GM12878 (cell line): ENCODE measurements at regions not wholly inside any gene's neighbourhood (a gene's known extent, or its start where the extent isn't known, plus 50 kb on each side); places are given as distances from the start of the nearest gene placed in this dataset.

Experiments
- ATAC-seq: fragments of 200-7000 bp; cut with Tn5 transposase; 3 replicates; pipeline ENCODE4 v1.9.1; 2020; ENCODE audit warnings: mild to moderate bottlenecking, moderate library complexity
- BruUV-seq: library from RNA; stranded (reverse); fragments of 400-500 nt; replicated peaks from 2 replicates; lab custom pipeline; 2021; lab: Mats Ljungman, UMichigan
- CTCF ChIA-PET: fragments of 300-600 bp; sonication (Branson Sonifier 250); formaldehyde crosslinking; extraction: SDS; loops from one replicate; lab custom pipeline; 2021; ENCODE audit warnings: inconsistent platforms; lab: Yijun Ruan, JAX
- POLR2A ChIA-PET: fragments of 350-600 bp; formaldehyde crosslinking; extraction: SDS; loops from one replicate; lab custom pipeline; 2021; ENCODE audit warnings: inconsistent platforms; lab: Charles Lee
- RAD21 ChIA-PET: fragments of 300-600 bp; sonication (Branson Sonifier 250); formaldehyde crosslinking; loops from one replicate; lab custom pipeline; 2023; ENCODE audit warnings: antibody characterized with exemption; ENCODE audit not compliant: unreplicated experiment; lab: Charles Lee
- SMC1A ChIA-PET: fragments of 300-600 bp; sonication (Branson Sonifier 250); formaldehyde crosslinking; loops from one replicate; lab custom pipeline; 2023; ENCODE audit not compliant: unreplicated experiment, uncharacterized antibody; lab: Charles Lee
- DNase-seq: peaks from one replicate; pipeline ENCODE4 v3.0.0-alpha.2; 2011; ENCODE audit warnings: low read depth, low spot score
- FAIRE-seq: peaks from 3 replicates; lab custom pipeline; 2011; peaks lifted over from hg19 to GRCh38; lab: Jason Lieb, UNC
- H2AFZ ChIP-seq: 2 replicates; pipeline ENCODE4 v1.6.0; 2011; ENCODE audit warnings: low read depth, low read length, control low read depth; ENCODE audit not compliant: control insufficient read depth
- H3K27ac ChIP-seq: 2 replicates; pipeline ENCODE4 v1.5.1; 2011; ENCODE audit warnings: control low read depth; ENCODE audit not compliant: control insufficient read depth, insufficient read depth
- H3K27me3 ChIP-seq, 2 experiments: replicated peaks in 1 of 2; 2 replicates each; pipeline versions ENCODE4 v1.6.0 to v1.6.1; 2011; ENCODE audit warnings: low read length in 1 of 2; ENCODE audit not compliant: control insufficient read depth in 2 of 2, insufficient read depth in 2 of 2
- H3K36me3 ChIP-seq, 2 experiments: 2 replicates each; pipeline ENCODE4 v1.5.1; 2011; ENCODE audit warnings: low read length in 1 of 2; ENCODE audit not compliant: control insufficient read depth in 2 of 2, insufficient read depth in 2 of 2
- H3K4me1 ChIP-seq: 2 replicates; pipeline ENCODE4 v1.6.1; 2011; ENCODE audit warnings: mild to moderate bottlenecking, low read length, moderate library complexity, mixed read lengths; ENCODE audit not compliant: control insufficient read depth, insufficient read depth
- H3K4me2 ChIP-seq: 2 replicates; pipeline ENCODE4 v1.6.0; 2011; ENCODE audit warnings: control low read depth; ENCODE audit not compliant: control insufficient read depth, insufficient read depth
- H3K4me3 ChIP-seq: fragments of 200-600 bp; sonication (generic); 2 replicates; pipeline ENCODE4 v1.5.1; 2016
- H3K79me2 ChIP-seq: 2 replicates; pipeline ENCODE4 v1.6.0; 2011; ENCODE audit warnings: low read length; ENCODE audit not compliant: control insufficient read depth, insufficient read depth
- H3K9ac ChIP-seq: 2 replicates; pipeline ENCODE4 v1.8.0; 2011; ENCODE audit warnings: low read length, control low read depth, mixed read lengths; ENCODE audit not compliant: control insufficient read depth, insufficient read depth
- H3K9me3 ChIP-seq: replicated peaks from 3 replicates; pipeline ENCODE4 v1.5.1; 2011; ENCODE audit warnings: mild to moderate bottlenecking, low read length; ENCODE audit not compliant: control insufficient read depth, insufficient read depth
- H4K20me1 ChIP-seq: 2 replicates; pipeline ENCODE4 v1.6.0; 2011; ENCODE audit not compliant: control insufficient read depth, insufficient read depth
- CBFB ChIP-seq: IDR thresholded peaks from 2 replicates; pipeline ENCODE4 v1.6.1; 2016; ENCODE audit warnings: antibody characterized with exemption, low read depth
- CBX5 ChIP-seq: sonication (generic); IDR thresholded peaks from 2 replicates; pipeline ENCODE4 v1.6.1; 2016; ENCODE audit warnings: low read depth, moderate library complexity, mild to moderate bottlenecking, inconsistent platforms
- EGR1 ChIP-seq, 2 experiments: IDR thresholded peaks; 1 replicate in 1 of 2; 2 replicates in 1 of 2; pipeline ENCODE4 v1.6.1; 2011 to 2012; ENCODE audit warnings: low read depth in 2 of 2, low read length in 2 of 2, borderline replicate concordance in 1 of 2, mild to moderate bottlenecking in 1 of 2, moderate library complexity in 1 of 2
- MYC ChIP-seq: IDR thresholded peaks from 2 replicates; pipeline ENCODE4 v1.6.1; 2011; ENCODE audit warnings: mild to moderate bottlenecking, low read length, moderate library complexity, inconsistent platforms; ENCODE audit not compliant: insufficient read depth, insufficient replicate concordance, insufficient read length, severe bottlenecking
- NFIC ChIP-seq: IDR thresholded peaks from 2 replicates; pipeline ENCODE4 v1.6.1; 2012; ENCODE audit warnings: low read depth, mild to moderate bottlenecking, inconsistent platforms, low read length, moderate library complexity
- NFXL1 ChIP-seq: fragments of 450-650 bp; IDR thresholded peaks from 2 replicates; pipeline ENCODE4 v1.6.1; 2017; ENCODE audit warnings: antibody characterized with exemption, mild to moderate bottlenecking, borderline replicate concordance
- PML ChIP-seq: IDR thresholded peaks from 2 replicates; pipeline ENCODE4 v1.6.1; 2012; ENCODE audit warnings: low read length, inconsistent platforms
- RB1 ChIP-seq: fragments of 450-650 bp; formaldehyde crosslinking; IDR thresholded peaks from 2 replicates; pipeline ENCODE4 v1.6.1; 2017; ENCODE audit warnings: mild to moderate bottlenecking, borderline replicate concordance
- SMAD1 ChIP-seq: fragments of 450-650 bp; IDR thresholded peaks from 2 replicates; pipeline ENCODE4 v1.6.1; 2018; ENCODE audit warnings: mild to moderate bottlenecking, low read depth; ENCODE audit not compliant: partially characterized antibody
- SMAD5 ChIP-seq: IDR thresholded peaks from 2 replicates; pipeline ENCODE4 v1.6.1; 2016; ENCODE audit warnings: antibody characterized with exemption, low read depth
- SREBF1 ChIP-seq: IDR thresholded peaks from 2 replicates; pipeline ENCODE4 v1.6.1; 2012; ENCODE audit warnings: mild to moderate bottlenecking, low read length
- SUZ12 ChIP-seq: fragments of 200-600 bp; sonication (generic); IDR thresholded peaks from one replicate; pipeline ENCODE4 v1.6.1; 2018; ENCODE audit warnings: antibody characterized with exemption, mild to moderate bottlenecking; ENCODE audit not compliant: unreplicated experiment
- TCF3 ChIP-seq: IDR thresholded peaks from 2 replicates; pipeline ENCODE4 v1.6.1; 2012; ENCODE audit warnings: low read depth, mild to moderate bottlenecking, low read length, borderline replicate concordance; ENCODE audit not compliant: insufficient read depth
- ZBED1 ChIP-seq: IDR thresholded peaks from 2 replicates; pipeline ENCODE4 v1.6.1; 2016; ENCODE audit warnings: borderline replicate concordance
- ZNF217 ChIP-seq: fragments of 450-650 bp; IDR thresholded peaks from 2 replicates; pipeline ENCODE4 v1.6.1; 2017; ENCODE audit warnings: antibody characterized with exemption, mild to moderate bottlenecking
- in situ Hi-C: fragments of 300-500 bp; cut with MboI; formaldehyde crosslinking; loops from 9 replicates; pipeline ENCODE4 v1.14.3; 2018; ENCODE audit warnings: mixed read lengths
- intact Hi-C: fragments of 100-400 bp; cut with micrococcal nuclease; formaldehyde crosslinking; loops from one replicate; pipeline ENCODE4 v1.14.2; 2022; ENCODE audit not compliant: unreplicated experiment
- TF ChIP-seq, protein P1 (sequence below): fragments of 450-650 bp; IDR thresholded peaks from 2 replicates; pipeline ENCODE4 v1.6.1; 2017; ENCODE audit warnings: antibody characterized with exemption, mild to moderate bottlenecking, moderate library complexity
- TF ChIP-seq, protein P2 (sequence below): IDR thresholded peaks from 2 replicates; pipeline ENCODE4 v1.6.1; 2012; ENCODE audit warnings: low read depth, low read length, improper control_type of control experiment
- TF ChIP-seq, protein P3 (sequence below): IDR thresholded peaks from 2 replicates; pipeline ENCODE4 v1.6.1; 2012; ENCODE audit warnings: mild to moderate bottlenecking, low read depth, low read length

DNA sequence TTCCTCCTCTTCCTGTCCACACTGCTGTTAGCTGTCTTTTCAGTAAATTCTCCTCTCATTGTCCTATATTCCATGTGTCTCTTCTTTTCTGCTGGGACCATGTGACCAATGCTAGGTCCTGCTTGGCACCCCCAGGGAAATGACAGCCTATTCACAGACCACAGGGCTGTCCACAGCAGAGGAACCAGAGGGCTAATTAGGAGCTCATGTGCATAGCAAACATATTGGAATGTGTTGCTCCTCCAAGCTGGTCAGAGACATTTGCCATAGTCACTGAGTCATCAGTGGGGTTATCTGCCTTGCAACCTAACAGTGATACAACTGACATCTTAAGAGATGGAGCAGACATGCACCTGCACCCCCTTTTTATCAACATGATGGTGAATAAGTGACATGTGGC is 67.9 kb upstream of the PUDP start:
- FAIRE-seq: no peak
- ChIA-PET RAD21 (no interaction called here), SMC1A (no interaction called here)
- Histone ChIP-seq H3K79me2 (no peaks in the 10 kb centered on the region), H3K27me3 (no peaks in the 10 kb centered on the region), H3K4me1 (no peaks in the 10 kb centered on the region), H3K9ac (no peak overlapping the region), H3K9me3 (no peaks in the 10 kb centered on the region), H4K20me1 (no peaks in the 10 kb centered on the region)
- BruUV-seq: no TSS peak
- TF ChIP-seq ZNF217: no peak
- TF ChIP-seq, protein P1, sequence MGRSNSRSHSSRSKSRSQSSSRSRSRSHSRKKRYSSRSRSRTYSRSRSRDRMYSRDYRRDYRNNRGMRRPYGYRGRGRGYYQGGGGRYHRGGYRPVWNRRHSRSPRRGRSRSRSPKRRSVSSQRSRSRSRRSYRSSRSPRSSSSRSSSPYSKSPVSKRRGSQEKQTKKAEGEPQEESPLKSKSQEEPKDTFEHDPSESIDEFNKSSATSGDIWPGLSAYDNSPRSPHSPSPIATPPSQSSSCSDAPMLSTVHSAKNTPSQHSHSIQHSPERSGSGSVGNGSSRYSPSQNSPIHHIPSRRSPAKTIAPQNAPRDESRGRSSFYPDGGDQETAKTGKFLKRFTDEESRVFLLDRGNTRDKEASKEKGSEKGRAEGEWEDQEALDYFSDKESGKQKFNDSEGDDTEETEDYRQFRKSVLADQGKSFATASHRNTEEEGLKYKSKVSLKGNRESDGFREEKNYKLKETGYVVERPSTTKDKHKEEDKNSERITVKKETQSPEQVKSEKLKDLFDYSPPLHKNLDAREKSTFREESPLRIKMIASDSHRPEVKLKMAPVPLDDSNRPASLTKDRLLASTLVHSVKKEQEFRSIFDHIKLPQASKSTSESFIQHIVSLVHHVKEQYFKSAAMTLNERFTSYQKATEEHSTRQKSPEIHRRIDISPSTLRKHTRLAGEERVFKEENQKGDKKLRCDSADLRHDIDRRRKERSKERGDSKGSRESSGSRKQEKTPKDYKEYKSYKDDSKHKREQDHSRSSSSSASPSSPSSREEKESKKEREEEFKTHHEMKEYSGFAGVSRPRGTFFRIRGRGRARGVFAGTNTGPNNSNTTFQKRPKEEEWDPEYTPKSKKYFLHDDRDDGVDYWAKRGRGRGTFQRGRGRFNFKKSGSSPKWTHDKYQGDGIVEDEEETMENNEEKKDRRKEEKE: no peak
- no peak for TF ChIP-seq SMAD5
- no peak for TF ChIP-seq ZBED1
- no peak for TF ChIP-seq MYC
- TF ChIP-seq NFIC: no peak
- TF ChIP-seq, protein P2, sequence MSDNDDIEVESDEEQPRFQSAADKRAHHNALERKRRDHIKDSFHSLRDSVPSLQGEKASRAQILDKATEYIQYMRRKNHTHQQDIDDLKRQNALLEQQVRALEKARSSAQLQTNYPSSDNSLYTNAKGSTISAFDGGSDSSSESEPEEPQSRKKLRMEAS: no peak
- TF ChIP-seq, protein P3, sequence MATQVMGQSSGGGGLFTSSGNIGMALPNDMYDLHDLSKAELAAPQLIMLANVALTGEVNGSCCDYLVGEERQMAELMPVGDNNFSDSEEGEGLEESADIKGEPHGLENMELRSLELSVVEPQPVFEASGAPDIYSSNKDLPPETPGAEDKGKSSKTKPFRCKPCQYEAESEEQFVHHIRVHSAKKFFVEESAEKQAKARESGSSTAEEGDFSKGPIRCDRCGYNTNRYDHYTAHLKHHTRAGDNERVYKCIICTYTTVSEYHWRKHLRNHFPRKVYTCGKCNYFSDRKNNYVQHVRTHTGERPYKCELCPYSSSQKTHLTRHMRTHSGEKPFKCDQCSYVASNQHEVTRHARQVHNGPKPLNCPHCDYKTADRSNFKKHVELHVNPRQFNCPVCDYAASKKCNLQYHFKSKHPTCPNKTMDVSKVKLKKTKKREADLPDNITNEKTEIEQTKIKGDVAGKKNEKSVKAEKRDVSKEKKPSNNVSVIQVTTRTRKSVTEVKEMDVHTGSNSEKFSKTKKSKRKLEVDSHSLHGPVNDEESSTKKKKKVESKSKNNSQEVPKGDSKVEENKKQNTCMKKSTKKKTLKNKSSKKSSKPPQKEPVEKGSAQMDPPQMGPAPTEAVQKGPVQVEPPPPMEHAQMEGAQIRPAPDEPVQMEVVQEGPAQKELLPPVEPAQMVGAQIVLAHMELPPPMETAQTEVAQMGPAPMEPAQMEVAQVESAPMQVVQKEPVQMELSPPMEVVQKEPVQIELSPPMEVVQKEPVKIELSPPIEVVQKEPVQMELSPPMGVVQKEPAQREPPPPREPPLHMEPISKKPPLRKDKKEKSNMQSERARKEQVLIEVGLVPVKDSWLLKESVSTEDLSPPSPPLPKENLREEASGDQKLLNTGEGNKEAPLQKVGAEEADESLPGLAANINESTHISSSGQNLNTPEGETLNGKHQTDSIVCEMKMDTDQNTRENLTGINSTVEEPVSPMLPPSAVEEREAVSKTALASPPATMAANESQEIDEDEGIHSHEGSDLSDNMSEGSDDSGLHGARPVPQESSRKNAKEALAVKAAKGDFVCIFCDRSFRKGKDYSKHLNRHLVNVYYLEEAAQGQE: no peak
- no peak for TF ChIP-seq EGR1 (IDR thresholded peaks at IDR 0.05; ENCODE audit: borderline replicate concordance in 1 of 2, low read depth in 2 of 2, low read length in 2 of 2)
- no peak for TF ChIP-seq SUZ12
- TF ChIP-seq PML: no peak
- TF ChIP-seq CBX5: no peak
- no peak for TF ChIP-seq CBFB
- TF ChIP-seq NFXL1: no peak
- TF ChIP-seq TCF3: no peak
- no peak for TF ChIP-seq SMAD1
- no peak for TF ChIP-seq RB1
- TF ChIP-seq SREBF1: no peak
- TF ChIP-seq, all 136 proteins: peak for 0
- no peak for ATAC-seq
- Histone ChIP-seq H3K4me2 (no peak overlapping the region), H3K27ac (no peak overlapping the region), H2AFZ (no peak overlapping the region), H3K4me3 (no peak overlapping the region), H3K36me3 (no peaks in the 10 kb centered on the region)
- no peak for DNase-seq
- ChIA-PET POLR2A (no interaction called here), CTCF (interaction anchor here (0.7 to 1.0 kb wide), 2 partner anchors 25 to 775 kb away, joined by 3 read pairs; no protein-coding TSS in a partner anchor)
- in situ Hi-C loops (no loop called here), intact Hi-C loops (no loop called here)
